Progenitor cell of endocrine pancreas (in vitro differentiated cells): ENCODE measurements at regions not wholly inside any gene's neighbourhood (a gene's known extent, or its start where the extent isn't known, plus 50 kb on each side); places are given as distances from the start of the nearest gene placed in this dataset.

Experiments used
- DNase-seq: peaks from one replicate; pipeline ENCODE4 v3.0.0; 2021; ENCODE audit warnings: low spot score; ENCODE audit not compliant: unreplicated experiment
- H3K27ac Mint-ChIP-seq: 2 replicates; pipeline ENCODE4 v1.8.0; 2021; ENCODE audit warnings: mild to moderate bottlenecking, moderate library complexity, mixed read lengths
- H3K27me3 Mint-ChIP-seq: 2 replicates; pipeline ENCODE4 v1.8.0; 2021; ENCODE audit warnings: mixed read lengths
- H3K36me3 Mint-ChIP-seq: 2 replicates; pipeline ENCODE4 v1.8.0; 2022; ENCODE audit warnings: mixed read lengths; ENCODE audit not compliant: insufficient read depth
- H3K4me1 Mint-ChIP-seq: 2 replicates; pipeline ENCODE4 v1.8.0; 2021; ENCODE audit warnings: low read depth, mixed read lengths
- H3K4me3 Mint-ChIP-seq: 2 replicates; pipeline ENCODE4 v1.8.0; 2021; ENCODE audit warnings: low read depth, mild to moderate bottlenecking, moderate library complexity, mixed read lengths
- H3K9me3 Mint-ChIP-seq: 2 replicates; pipeline ENCODE4 v1.8.0; 2021; ENCODE audit warnings: low read depth, mixed read lengths
- CTCF ChIP-seq: fragments of 200-600 bp; sonication (generic); IDR thresholded peaks from one replicate; pipeline ENCODE4 v1.5.0; 2021; ENCODE audit warnings: antibody characterized with exemption, mild to moderate bottlenecking; ENCODE audit not compliant: unreplicated experiment

GRCh38 chr18:25686960-25687500, 335.1 kb upstream of the ZNF521 start:
- Mint-ChIP-seq H3K4me1 (no peaks in the 10 kb centered on the region), H3K27ac (no peak overlapping the region), H3K27me3 (no peaks in the 10 kb centered on the region), H3K9me3 (peaks cover 3% of the 10 kb centered on the region), H3K4me3 (no peak overlapping the region), H3K36me3 (no peaks in the 10 kb centered on the region)
- no peak for TF ChIP-seq CTCF
- DNase-seq: no peak

GRCh38 chr18:25685088-25685487, 333.1 kb upstream of the ZNF521 start:
- no peak for TF ChIP-seq CTCF
- H3K27ac Mint-ChIP-seq: no peak overlapping the region

GRCh38 chr18:25679491-25679890, 327.5 kb upstream of the ZNF521 start:
- no peak for DNase-seq
- no peak for TF ChIP-seq CTCF
- no peaks in the 10 kb centered on the region for H3K27me3 Mint-ChIP-seq
- peaks cover 5% of the 10 kb centered on the region for H3K4me1 Mint-ChIP-seq
- no peak overlapping the region for H3K4me3 Mint-ChIP-seq
- no peaks in the 10 kb centered on the region for H3K36me3 Mint-ChIP-seq
- no peak overlapping the region for H3K27ac Mint-ChIP-seq
- no peaks in the 10 kb centered on the region for H3K9me3 Mint-ChIP-seq

More at GRCh38 chr18:25685088-25685487, 333.1 kb upstream of the ZNF521 start:
- no peaks in the 10 kb centered on the region for H3K27me3 Mint-ChIP-seq
- no peaks in the 10 kb centered on the region for H3K4me1 Mint-ChIP-seq
- no peaks in the 10 kb centered on the region for H3K9me3 Mint-ChIP-seq
- DNase-seq: no peak
- H3K36me3 Mint-ChIP-seq: no peaks in the 10 kb centered on the region
- H3K4me3 Mint-ChIP-seq: no peak overlapping the region

- DNase-seq: no peak
- H3K27me3 Mint-ChIP-seq: no peaks in the 10 kb centered on the region
- H3K4me3 Mint-ChIP-seq: no peak overlapping the region
- no peaks in the 10 kb centered on the region for H3K9me3 Mint-ChIP-seq
- H3K36me3 Mint-ChIP-seq: no peaks in the 10 kb centered on the region
- H3K4me1 Mint-ChIP-seq: peaks cover 5% of the 10 kb centered on the region
- no peak overlapping the region for H3K27ac Mint-ChIP-seq
- TF ChIP-seq CTCF: no peak
These were observed 326.3 kb upstream of the ZNF521 start for GRCh38 chr18:25678221-25678620.

GRCh38 chr18:25675123-25675850, 323.3 kb upstream of the ZNF521 start:
- no peak for DNase-seq
- peak overlapping the region; percentile 89 for H3K27ac Mint-ChIP-seq
- no peak overlapping the region for H3K4me3 Mint-ChIP-seq
- no peaks in the 10 kb centered on the region for H3K36me3 Mint-ChIP-seq
- H3K9me3 Mint-ChIP-seq: peaks cover 2% of the 10 kb centered on the region
- peaks cover 5% of the 10 kb centered on the region for H3K4me1 Mint-ChIP-seq
- H3K27me3 Mint-ChIP-seq: no peaks in the 10 kb centered on the region
- no peak for TF ChIP-seq CTCF
